Mesothelial cell of epicardium (in vitro differentiated cells): ENCODE measurements at regions not wholly inside any gene's neighbourhood (a gene's known extent, or its start where the extent isn't known, plus 50 kb on each side); places are given as distances from the start of the nearest gene placed in this dataset.

Experiments
- DNase-seq, 2 experiments: peaks; one replicate each; pipeline ENCODE4 v3.0.0; 2021; ENCODE audit warnings: low spot score in 2 of 2; ENCODE audit not compliant: unreplicated experiment in 2 of 2
- H3K27ac Mint-ChIP-seq: 2 replicates; pipeline ENCODE4 v1.8.0; 2021; ENCODE audit warnings: mixed read lengths
- H3K27me3 Mint-ChIP-seq: 2 replicates; pipeline ENCODE4 v1.8.0; 2021; ENCODE audit warnings: low read depth, mixed read lengths
- H3K36me3 Mint-ChIP-seq: 2 replicates; pipeline ENCODE4 v1.8.0; 2021; ENCODE audit warnings: mixed read lengths
- H3K4me1 Mint-ChIP-seq: 2 replicates; pipeline ENCODE4 v1.8.0; 2021; ENCODE audit warnings: mixed read lengths
- H3K4me3 Mint-ChIP-seq: 2 replicates; pipeline ENCODE4 v1.8.0; 2021; ENCODE audit warnings: mild to moderate bottlenecking, moderate library complexity, mixed read lengths
- H3K9me3 Mint-ChIP-seq: 2 replicates; pipeline ENCODE4 v1.8.0; 2021; ENCODE audit warnings: mixed read lengths
- CTCF ChIP-seq: fragments of 200-600 bp; sonication (generic); IDR thresholded peaks from one replicate; pipeline ENCODE4 v1.5.0; 2021; ENCODE audit warnings: antibody characterized with exemption; ENCODE audit not compliant: unreplicated experiment

DNA sequence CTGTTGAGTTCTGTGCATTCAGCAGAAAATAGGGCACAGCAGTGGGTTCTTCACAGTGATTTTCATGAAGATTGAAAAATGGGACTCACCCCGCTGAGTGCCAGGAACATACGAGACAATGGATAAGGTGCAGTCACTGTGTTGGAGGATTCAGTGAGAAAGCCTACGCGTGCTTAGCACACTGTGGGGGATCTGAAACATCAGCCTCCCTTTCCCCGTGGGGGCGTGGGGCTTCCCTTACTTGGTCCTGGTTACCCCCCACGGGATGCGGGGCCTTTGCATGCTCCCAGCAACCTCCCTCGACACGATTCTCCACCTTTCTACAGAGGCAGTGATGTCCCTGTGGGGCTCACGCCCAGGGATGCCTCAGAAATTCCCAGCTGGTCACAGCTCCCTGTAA lies 252.2 kb upstream of the C1orf174 start:
- no peak overlapping the region for H3K27ac Mint-ChIP-seq
- no peak for TF ChIP-seq CTCF
- no peak for DNase-seq
- H3K4me3 Mint-ChIP-seq: no peak overlapping the region
- H3K36me3 Mint-ChIP-seq: no peaks in the 10 kb centered on the region
- H3K4me1 Mint-ChIP-seq: no peaks in the 10 kb centered on the region
- peaks cover 5% of the 10 kb centered on the region for H3K27me3 Mint-ChIP-seq
- H3K9me3 Mint-ChIP-seq: no peaks in the 10 kb centered on the region

- peaks cover 8% of the 10 kb centered on the region for H3K27me3 Mint-ChIP-seq
- no peak for DNase-seq
- H3K27ac Mint-ChIP-seq: no peak overlapping the region
- no peaks in the 10 kb centered on the region for H3K36me3 Mint-ChIP-seq
- H3K4me1 Mint-ChIP-seq: no peaks in the 10 kb centered on the region
- H3K4me3 Mint-ChIP-seq: no peak overlapping the region
- no peak for TF ChIP-seq CTCF
- H3K9me3 Mint-ChIP-seq: no peaks in the 10 kb centered on the region
Measured at GRCh38 chr1:4153571-4153970, 253.5 kb upstream of the C1orf174 start.

- Mint-ChIP-seq H3K36me3 (no peaks in the 10 kb centered on the region), H3K27ac (no peak overlapping the region), H3K9me3 (no peaks in the 10 kb centered on the region), H3K4me1 (no peaks in the 10 kb centered on the region), H3K4me3 (no peak overlapping the region), H3K27me3 (peaks cover 14% of the 10 kb centered on the region)
- no peak for TF ChIP-seq CTCF
- no peak for DNase-seq
Measured at GRCh38 chr1:4156241-4156973, 256.3 kb upstream of the C1orf174 start.

GRCh38 chr1:4160181-4160580 lies 260.1 kb upstream of the C1orf174 start:
- H3K9me3 Mint-ChIP-seq: no peaks in the 10 kb centered on the region
- DNase-seq: no peak
- H3K4me3 Mint-ChIP-seq: no peak overlapping the region
- no peaks in the 10 kb centered on the region for H3K36me3 Mint-ChIP-seq
- no peak for TF ChIP-seq CTCF
- peaks cover 38% of the 10 kb centered on the region for H3K27me3 Mint-ChIP-seq
- no peaks in the 10 kb centered on the region for H3K4me1 Mint-ChIP-seq
- H3K27ac Mint-ChIP-seq: no peak overlapping the region

DNA sequence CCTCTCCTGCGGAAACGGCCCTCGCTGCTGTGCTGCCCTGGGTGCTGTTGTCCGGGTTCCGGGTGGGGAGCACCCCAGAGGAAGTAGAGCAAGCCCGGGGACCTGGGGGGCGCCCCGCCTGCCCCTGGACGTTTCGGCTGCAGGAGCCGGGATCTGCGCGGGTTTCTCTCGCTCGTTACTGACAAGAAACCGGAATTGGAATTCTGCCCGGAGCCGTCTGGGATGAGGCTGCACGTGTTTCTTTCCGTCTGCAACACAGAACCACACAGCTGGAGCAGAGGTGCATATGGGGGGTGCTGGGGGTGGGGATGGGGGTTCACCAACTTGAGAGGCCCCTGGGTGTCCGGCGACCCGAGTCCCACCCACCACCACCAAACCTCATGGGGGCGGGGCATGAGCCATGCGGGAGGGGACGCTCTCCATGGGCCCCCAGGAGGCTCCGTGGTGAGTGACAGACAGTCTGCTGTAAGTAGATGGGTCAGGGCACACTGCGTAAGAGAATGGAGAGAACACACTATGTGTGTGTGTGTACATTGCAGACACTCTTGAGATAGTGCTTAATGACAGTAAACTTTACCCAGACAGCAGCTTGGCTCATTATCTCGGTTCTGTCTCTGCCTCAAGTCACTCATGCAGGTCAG lies 261.4 kb upstream of the C1orf174 start:
- no peak for DNase-seq
- Mint-ChIP-seq H3K9me3 (no peaks in the 10 kb centered on the region), H3K27me3 (peaks cover 46% of the 10 kb centered on the region), H3K27ac (no peak overlapping the region), H3K36me3 (no peaks in the 10 kb centered on the region), H3K4me3 (no peak overlapping the region), H3K4me1 (peaks cover 3% of the 10 kb centered on the region)
- TF ChIP-seq CTCF: no peak
